HCT116 (cell line): ENCODE measurements at regions not wholly inside any gene's neighbourhood (a gene's known extent, or its start where the extent isn't known, plus 50 kb on each side); places are given as distances from the start of the nearest gene placed in this dataset.

Source experiments
- ATAC-seq: fragments of 200-7000 bp; cut with Tn5 transposase; 2 replicates; pipeline ENCODE4 v1.9.1; 2020; ENCODE audit warnings: mild to moderate bottlenecking, moderate library complexity
- BruUV-seq: library from RNA; stranded (reverse); fragments of 400-500 nt; replicated peaks from 2 replicates; lab custom pipeline; 2021; lab: Mats Ljungman, UMichigan
- CTCF ChIA-PET: fragments of 300-600 bp; sonication (Branson Sonifier 250); formaldehyde crosslinking; loops from one replicate; lab custom pipeline; 2021; ENCODE audit warnings: antibody characterized with exemption; lab: Charles Lee
- POLR2A ChIA-PET: fragments of 300-600, 350-600 bp; sonication (Branson Sonifier 250); formaldehyde crosslinking; loops from one replicate; lab custom pipeline; 2021; ENCODE audit warnings: antibody characterized with exemption; lab: Charles Lee
- RAD21 ChIA-PET, 2 experiments: fragments of 300-600 bp; sonication (Branson Sonifier 250); formaldehyde crosslinking; loops; one replicate each; lab custom pipeline; 2023; ENCODE audit warnings: low total read pairs in 2 of 2; ENCODE audit not compliant: uncharacterized antibody in 2 of 2, unreplicated experiment in 2 of 2, low non-redundant PET in 1 of 2; lab: Charles Lee
- DNase-seq: peaks from one replicate; pipeline ENCODE4 v3.0.0-alpha.2; 2010; ENCODE audit warnings: low read depth, low spot score
- H2AFZ ChIP-seq: fragments of 200-600 bp; shearing (Covaris generic), sonication (generic); 2 replicates; pipeline ENCODE4 v1.6.1; 2017; ENCODE audit warnings: low read depth, mixed run types, mixed read lengths, antibody characterized with exemption, low read length; ENCODE audit not compliant: poor library complexity, severe bottlenecking
- H3K27ac ChIP-seq: 2 replicates; pipeline ENCODE4 v1.5.1; 2012; ENCODE audit warnings: low read depth, low read length
- H3K27me3 ChIP-seq: fragments of 200-600 bp; sonication (generic); 2 replicates; pipeline ENCODE4 v1.6.1; 2016; ENCODE audit warnings: mixed run types, low read length, mixed read lengths; ENCODE audit not compliant: insufficient read depth
- H3K36me3 ChIP-seq, 2 experiments: fragments of 200-500 bp in 1 of 2; fragments of 200-600 bp in 1 of 2; sonication (Bioruptor generic) in 1 of 2; sonication (generic) in 1 of 2; 2 replicates each; pipeline versions ENCODE4 v1.5.1 to v1.6.1; 2014 to 2016; ENCODE audit warnings: low read length in 2 of 2, inconsistent platforms in 1 of 2, mixed read lengths in 1 of 2, mixed run types in 1 of 2; ENCODE audit not compliant: insufficient read depth in 2 of 2, control insufficient read depth in 1 of 2
- H3K4me1 ChIP-seq, 2 experiments: fragments of 200-600 bp in 1 of 2; sonication (generic) in 1 of 2; 2 replicates each; pipeline versions ENCODE4 v1.5.1 to v1.6.1; 2012 to 2017; ENCODE audit warnings: low read length in 2 of 2, inconsistent platforms in 1 of 2, mild to moderate bottlenecking in 1 of 2, mixed read lengths in 1 of 2, mixed run types in 1 of 2, moderate library complexity in 1 of 2; ENCODE audit not compliant: insufficient read depth in 2 of 2, control insufficient read depth in 1 of 2
- H3K4me2 ChIP-seq: fragments of 200-600 bp; sonication (generic); 2 replicates; pipeline ENCODE4 v1.6.1; 2017; ENCODE audit warnings: mixed run types, low read length, mixed read lengths
- H3K4me3 ChIP-seq, 2 experiments: fragments of 200-600 bp in 1 of 2; sonication (generic) in 1 of 2; replicated peaks in 1 of 2; 2 replicates each; pipeline ENCODE4 v1.5.1; 2011 to 2016; ENCODE audit warnings: low read length in 2 of 2, control low read depth in 1 of 2, low read depth in 1 of 2, mild to moderate bottlenecking in 1 of 2, mixed read lengths in 1 of 2, mixed run types in 1 of 2
- H3K79me2 ChIP-seq: fragments of 200-600 bp; sonication (generic); 2 replicates; pipeline ENCODE4 v1.6.1; 2017; ENCODE audit warnings: mild to moderate bottlenecking, mixed run types, low read length, moderate library complexity, mixed read lengths; ENCODE audit not compliant: insufficient read depth
- H3K9ac ChIP-seq: fragments of 200-600 bp; sonication (generic); 2 replicates; pipeline ENCODE4 v1.6.1; 2016; ENCODE audit warnings: low read length, mixed read lengths
- H3K9me2 ChIP-seq: fragments of 200-600 bp; sonication (generic), shearing (Covaris generic); 2 replicates; pipeline ENCODE4 v1.6.1; 2017; ENCODE audit warnings: mixed run types, mild to moderate bottlenecking, moderate library complexity; ENCODE audit not compliant: insufficient read depth
- H3K9me3 ChIP-seq, 2 experiments: fragments of 200-500 bp in 1 of 2; fragments of 200-600 bp in 1 of 2; sonication (Bioruptor generic) in 1 of 2; sonication (generic) in 1 of 2; 2 replicates each; pipeline ENCODE4 v1.6.1; 2014 to 2017; ENCODE audit warnings: low read length in 2 of 2, mixed read lengths in 2 of 2, inconsistent platforms in 1 of 2, low read depth in 1 of 2, mild to moderate bottlenecking in 1 of 2, mixed run types in 1 of 2, moderate library complexity in 1 of 2; ENCODE audit not compliant: control insufficient read depth in 1 of 2, insufficient read depth in 1 of 2
- H4K20me1 ChIP-seq: fragments of 200-600 bp; sonication (generic), shearing (Covaris generic); 2 replicates; pipeline ENCODE4 v1.6.1; 2017; ENCODE audit warnings: mixed run types, mild to moderate bottlenecking, moderate library complexity; ENCODE audit not compliant: insufficient read depth
- CEBPB ChIP-seq: IDR thresholded peaks from 2 replicates; pipeline ENCODE4 v1.6.1; 2012; ENCODE audit warnings: low read depth
- JUND ChIP-seq: IDR thresholded peaks from 2 replicates; pipeline ENCODE4 v1.6.1; 2012
- RAD21 ChIP-seq: IDR thresholded peaks from 2 replicates; pipeline ENCODE4 v1.6.1; 2012; ENCODE audit warnings: low read depth, mild to moderate bottlenecking
- SRF ChIP-seq: IDR thresholded peaks from 2 replicates; pipeline ENCODE4 v1.6.1; 2012; ENCODE audit warnings: low read depth
- intact Hi-C: fragments of 100-400 bp; cut with micrococcal nuclease; formaldehyde crosslinking; loops from 2 replicates; pipeline ENCODE4 v1.10.0; 2022
- TF ChIP-seq, protein P1 (sequence below), 3 experiments: fragments of 200-600 bp in 1 of 3; sonication (generic) in 1 of 3; IDR thresholded peaks in 2 of 3; conservative IDR thresholded peaks in 1 of 3; 2 replicates each; pipeline ENCODE4 v1.5.1; 2012 to 2017; ENCODE audit warnings: low read depth in 2 of 3, low read length in 2 of 3, antibody characterized with exemption in 1 of 3, borderline replicate concordance in 1 of 3, control low read depth in 1 of 3, mild to moderate bottlenecking in 1 of 3, mixed read lengths in 1 of 3, mixed run types in 1 of 3, moderate library complexity in 1 of 3; ENCODE audit not compliant: insufficient read depth in 1 of 3
- TF ChIP-seq, protein P2 (sequence below): IDR thresholded peaks from 2 replicates; pipeline ENCODE4 v1.6.1; 2012
- TF ChIP-seq, protein P3 (sequence below): IDR thresholded peaks from 2 replicates; pipeline ENCODE4 v1.6.1; 2011; ENCODE audit warnings: mild to moderate bottlenecking, low read length, moderate library complexity; ENCODE audit not compliant: insufficient replicate concordance; ENCODE audit errors: extremely low read depth
- TF ChIP-seq, protein P4 (sequence below): IDR thresholded peaks from 2 replicates; pipeline ENCODE4 v1.6.1; 2012; ENCODE audit warnings: low read depth

DNA sequence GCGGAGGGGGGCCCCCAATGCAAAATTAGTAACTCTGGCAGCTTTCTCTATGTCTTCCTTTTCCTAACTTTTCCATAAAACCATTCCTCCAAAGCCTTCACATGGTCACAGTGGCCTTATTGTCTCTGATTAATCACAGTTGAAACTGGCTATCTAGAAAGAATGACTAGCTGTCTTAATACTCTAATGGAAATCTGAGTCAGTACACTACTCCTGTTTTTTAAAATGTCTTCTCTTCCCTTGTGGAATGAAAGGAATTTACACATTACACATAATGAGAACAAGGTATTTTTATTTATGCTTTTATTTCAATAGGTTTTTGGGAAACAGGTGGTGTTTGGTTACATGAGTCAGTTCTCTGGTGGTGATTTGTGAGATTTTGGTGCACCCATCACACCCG, 66.3 kb upstream of the PUDP start:
- no peak for ATAC-seq
- no peaks in the 10 kb centered on the region for H3K36me3 ChIP-seq
- no peak overlapping the region for H3K4me2 ChIP-seq
- H3K9me3 ChIP-seq = no peaks in the 10 kb centered on the region
- ChIA-PET CTCF (no interaction called here), RAD21 (no interaction called here), POLR2A (no interaction called here)
- H3K9ac ChIP-seq = no peak overlapping the region
- no peaks in the 10 kb centered on the region for H4K20me1 ChIP-seq
- no peaks in the 10 kb centered on the region for H3K27me3 ChIP-seq
- intact Hi-C loops = no loop called here
- no peak overlapping the region for H3K27ac ChIP-seq
- no TSS peak for BruUV-seq
- TF ChIP-seq CEBPB (no peak), RAD21 (no peak), JUND (no peak)
- TF ChIP-seq, protein P1, sequence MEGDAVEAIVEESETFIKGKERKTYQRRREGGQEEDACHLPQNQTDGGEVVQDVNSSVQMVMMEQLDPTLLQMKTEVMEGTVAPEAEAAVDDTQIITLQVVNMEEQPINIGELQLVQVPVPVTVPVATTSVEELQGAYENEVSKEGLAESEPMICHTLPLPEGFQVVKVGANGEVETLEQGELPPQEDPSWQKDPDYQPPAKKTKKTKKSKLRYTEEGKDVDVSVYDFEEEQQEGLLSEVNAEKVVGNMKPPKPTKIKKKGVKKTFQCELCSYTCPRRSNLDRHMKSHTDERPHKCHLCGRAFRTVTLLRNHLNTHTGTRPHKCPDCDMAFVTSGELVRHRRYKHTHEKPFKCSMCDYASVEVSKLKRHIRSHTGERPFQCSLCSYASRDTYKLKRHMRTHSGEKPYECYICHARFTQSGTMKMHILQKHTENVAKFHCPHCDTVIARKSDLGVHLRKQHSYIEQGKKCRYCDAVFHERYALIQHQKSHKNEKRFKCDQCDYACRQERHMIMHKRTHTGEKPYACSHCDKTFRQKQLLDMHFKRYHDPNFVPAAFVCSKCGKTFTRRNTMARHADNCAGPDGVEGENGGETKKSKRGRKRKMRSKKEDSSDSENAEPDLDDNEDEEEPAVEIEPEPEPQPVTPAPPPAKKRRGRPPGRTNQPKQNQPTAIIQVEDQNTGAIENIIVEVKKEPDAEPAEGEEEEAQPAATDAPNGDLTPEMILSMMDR (IDR thresholded peaks at IDR 0.05 in 2 of 3, conservative IDR thresholded peaks at IDR 0.05 in 1 of 3; ENCODE audit: borderline replicate concordance in 1 of 3, insufficient read depth in 1 of 3, low read depth in 2 of 3, low read length in 2 of 3) = no peak
- TF ChIP-seq, protein P2, sequence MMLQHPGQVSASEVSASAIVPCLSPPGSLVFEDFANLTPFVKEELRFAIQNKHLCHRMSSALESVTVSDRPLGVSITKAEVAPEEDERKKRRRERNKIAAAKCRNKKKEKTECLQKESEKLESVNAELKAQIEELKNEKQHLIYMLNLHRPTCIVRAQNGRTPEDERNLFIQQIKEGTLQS = no peak
- H3K4me3 ChIP-seq = no peak overlapping the region
- no peaks in the 10 kb centered on the region for H3K4me1 ChIP-seq
- H3K9me2 ChIP-seq = no peaks in the 10 kb centered on the region
- no peaks in the 10 kb centered on the region for H3K79me2 ChIP-seq
- DNase-seq = no peak
- no peak overlapping the region for H2AFZ ChIP-seq

DNA sequence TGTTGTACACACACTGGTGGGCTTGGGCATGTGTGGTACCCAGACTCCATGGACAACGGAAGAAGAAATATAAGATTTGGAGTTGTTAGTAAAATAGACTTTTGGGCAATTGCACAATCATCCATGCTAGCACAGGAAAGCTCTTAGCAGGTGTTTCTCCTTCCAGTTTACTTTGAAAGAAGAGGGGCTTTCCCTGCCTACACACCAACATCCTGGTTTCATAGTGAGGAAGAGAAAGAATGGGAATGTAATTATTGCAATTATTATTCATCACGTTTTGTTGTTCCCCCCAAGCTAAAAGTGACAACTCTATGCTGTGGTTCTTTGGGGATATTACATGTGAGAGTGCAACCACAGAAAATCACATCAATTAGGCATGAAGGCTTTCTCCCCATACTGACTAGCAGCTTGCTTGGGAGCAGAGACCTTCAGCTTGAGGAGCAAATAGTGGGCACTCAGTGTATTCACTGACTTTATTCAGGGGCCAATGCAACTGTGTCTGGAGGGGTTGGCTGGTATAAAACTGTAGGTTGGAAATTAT, 57.2 kb upstream of the PUDP start:
- Histone ChIP-seq H3K9me3 (no peaks in the 10 kb centered on the region), H3K79me2 (no peaks in the 10 kb centered on the region), H3K4me3 (no peak overlapping the region), H3K27me3 (no peaks in the 10 kb centered on the region), H3K4me2 (no peak overlapping the region), H3K36me3 (no peaks in the 10 kb centered on the region), H3K27ac (no peak overlapping the region), H3K9ac (no peak overlapping the region), H3K9me2 (no peaks in the 10 kb centered on the region), H4K20me1 (no peaks in the 10 kb centered on the region), H2AFZ (no peak overlapping the region), H3K4me1 (no peaks in the 10 kb centered on the region)
- ChIA-PET CTCF (no interaction called here), POLR2A (no interaction called here), RAD21 (no interaction called here)
- ATAC-seq (no peak), DNase-seq (no peak)
- BruUV-seq = no TSS peak
- intact Hi-C loops = no loop called here
- TF ChIP-seq, protein P2 = no peak
- TF ChIP-seq, protein P3, sequence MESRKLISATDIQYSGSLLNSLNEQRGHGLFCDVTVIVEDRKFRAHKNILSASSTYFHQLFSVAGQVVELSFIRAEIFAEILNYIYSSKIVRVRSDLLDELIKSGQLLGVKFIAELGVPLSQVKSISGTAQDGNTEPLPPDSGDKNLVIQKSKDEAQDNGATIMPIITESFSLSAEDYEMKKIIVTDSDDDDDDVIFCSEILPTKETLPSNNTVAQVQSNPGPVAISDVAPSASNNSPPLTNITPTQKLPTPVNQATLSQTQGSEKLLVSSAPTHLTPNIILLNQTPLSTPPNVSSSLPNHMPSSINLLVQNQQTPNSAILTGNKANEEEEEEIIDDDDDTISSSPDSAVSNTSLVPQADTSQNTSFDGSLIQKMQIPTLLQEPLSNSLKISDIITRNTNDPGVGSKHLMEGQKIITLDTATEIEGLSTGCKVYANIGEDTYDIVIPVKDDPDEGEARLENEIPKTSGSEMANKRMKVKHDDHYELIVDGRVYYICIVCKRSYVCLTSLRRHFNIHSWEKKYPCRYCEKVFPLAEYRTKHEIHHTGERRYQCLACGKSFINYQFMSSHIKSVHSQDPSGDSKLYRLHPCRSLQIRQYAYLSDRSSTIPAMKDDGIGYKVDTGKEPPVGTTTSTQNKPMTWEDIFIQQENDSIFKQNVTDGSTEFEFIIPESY = no peak
- TF ChIP-seq SRF (no peak), RAD21 (no peak)
- TF ChIP-seq, protein P4, sequence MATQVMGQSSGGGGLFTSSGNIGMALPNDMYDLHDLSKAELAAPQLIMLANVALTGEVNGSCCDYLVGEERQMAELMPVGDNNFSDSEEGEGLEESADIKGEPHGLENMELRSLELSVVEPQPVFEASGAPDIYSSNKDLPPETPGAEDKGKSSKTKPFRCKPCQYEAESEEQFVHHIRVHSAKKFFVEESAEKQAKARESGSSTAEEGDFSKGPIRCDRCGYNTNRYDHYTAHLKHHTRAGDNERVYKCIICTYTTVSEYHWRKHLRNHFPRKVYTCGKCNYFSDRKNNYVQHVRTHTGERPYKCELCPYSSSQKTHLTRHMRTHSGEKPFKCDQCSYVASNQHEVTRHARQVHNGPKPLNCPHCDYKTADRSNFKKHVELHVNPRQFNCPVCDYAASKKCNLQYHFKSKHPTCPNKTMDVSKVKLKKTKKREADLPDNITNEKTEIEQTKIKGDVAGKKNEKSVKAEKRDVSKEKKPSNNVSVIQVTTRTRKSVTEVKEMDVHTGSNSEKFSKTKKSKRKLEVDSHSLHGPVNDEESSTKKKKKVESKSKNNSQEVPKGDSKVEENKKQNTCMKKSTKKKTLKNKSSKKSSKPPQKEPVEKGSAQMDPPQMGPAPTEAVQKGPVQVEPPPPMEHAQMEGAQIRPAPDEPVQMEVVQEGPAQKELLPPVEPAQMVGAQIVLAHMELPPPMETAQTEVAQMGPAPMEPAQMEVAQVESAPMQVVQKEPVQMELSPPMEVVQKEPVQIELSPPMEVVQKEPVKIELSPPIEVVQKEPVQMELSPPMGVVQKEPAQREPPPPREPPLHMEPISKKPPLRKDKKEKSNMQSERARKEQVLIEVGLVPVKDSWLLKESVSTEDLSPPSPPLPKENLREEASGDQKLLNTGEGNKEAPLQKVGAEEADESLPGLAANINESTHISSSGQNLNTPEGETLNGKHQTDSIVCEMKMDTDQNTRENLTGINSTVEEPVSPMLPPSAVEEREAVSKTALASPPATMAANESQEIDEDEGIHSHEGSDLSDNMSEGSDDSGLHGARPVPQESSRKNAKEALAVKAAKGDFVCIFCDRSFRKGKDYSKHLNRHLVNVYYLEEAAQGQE = no peak
